Activated T-helper 1 cell treated with anti-CD3 and anti-CD28 coated beads, Interleukin-12 subunit alpha, Interleukin-12 subunit beta, Interleukin-2, Interleukin-4 antibody, amounts not matched to agents 30 ng/mL and 10 ng/mL and 1 ng/mL, durations not matched to agents 14 hours and 24 hours and 36 hours (primary cell): ENCODE measurements at regions not wholly inside any gene's neighbourhood (a gene's known extent, or its start where the extent isn't known, plus 50 kb on each side); places are given as distances from the start of the nearest gene placed in this dataset.
"Not testable (repeated sequence)": the region's sequence is repeated elsewhere in the genome, so short reads cannot be mapped to it uniquely, and the experiment has no call there.

Source experiments
- DNase-seq: peaks from one replicate; pipeline ENCODE4 v3.0.0; 2021; ENCODE audit warnings: low spot score
- H3K27ac Mint-ChIP-seq: one replicate; pipeline ENCODE4 v1.8.0; 2021; ENCODE audit warnings: mild to moderate bottlenecking, mixed read lengths
- H3K27me3 Mint-ChIP-seq: one replicate; pipeline ENCODE4 v1.8.0; 2022; ENCODE audit warnings: mild to moderate bottlenecking, moderate library complexity, mixed read lengths; ENCODE audit not compliant: insufficient read depth
- H3K36me3 Mint-ChIP-seq: one replicate; pipeline ENCODE4 v1.8.0; 2021; ENCODE audit warnings: low read depth, mixed read lengths
- H3K4me1 Mint-ChIP-seq: one replicate; pipeline ENCODE4 v1.8.0; 2021; ENCODE audit warnings: low read depth, mixed read lengths
- H3K4me3 Mint-ChIP-seq: one replicate; pipeline ENCODE4 v1.8.0; 2021; ENCODE audit warnings: mild to moderate bottlenecking, moderate library complexity, mixed read lengths
- H3K9me3 Mint-ChIP-seq: one replicate; pipeline ENCODE4 v1.8.0; 2021; ENCODE audit warnings: mixed read lengths
- intact Hi-C: fragments of 100-400 bp; cut with micrococcal nuclease; formaldehyde crosslinking; loops from one replicate; pipeline ENCODE4 v1.15.1; 2024

DNA sequence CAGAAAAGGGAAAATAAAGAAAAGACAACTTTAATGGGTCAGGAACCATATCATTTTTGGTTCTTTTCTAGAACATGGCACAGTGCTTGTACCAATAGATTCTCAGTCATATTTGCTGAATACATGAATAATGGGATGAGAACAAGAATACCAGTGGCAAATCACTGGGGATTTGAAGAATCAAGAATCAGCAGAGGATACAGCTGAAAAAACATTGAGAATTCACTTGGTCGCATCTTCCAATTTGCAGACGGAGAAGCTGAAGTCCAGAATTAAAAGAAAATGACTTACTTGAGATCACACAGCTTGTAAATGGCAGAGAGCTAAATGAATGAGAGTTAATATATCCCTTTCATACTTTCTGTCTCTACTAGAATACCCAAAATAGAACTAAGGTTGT lies 362.2 kb downstream of the RAD51AP2 start:
- no peaks in the 10 kb centered on the region for H3K4me1 Mint-ChIP-seq
- no peaks in the 10 kb centered on the region for H3K9me3 Mint-ChIP-seq
- no peak overlapping the region for H3K4me3 Mint-ChIP-seq
- no peak for DNase-seq
- no peaks in the 10 kb centered on the region for H3K27me3 Mint-ChIP-seq
- intact Hi-C loops: no loop called here
- H3K36me3 Mint-ChIP-seq: no peaks in the 10 kb centered on the region
- no peak overlapping the region for H3K27ac Mint-ChIP-seq

DNA sequence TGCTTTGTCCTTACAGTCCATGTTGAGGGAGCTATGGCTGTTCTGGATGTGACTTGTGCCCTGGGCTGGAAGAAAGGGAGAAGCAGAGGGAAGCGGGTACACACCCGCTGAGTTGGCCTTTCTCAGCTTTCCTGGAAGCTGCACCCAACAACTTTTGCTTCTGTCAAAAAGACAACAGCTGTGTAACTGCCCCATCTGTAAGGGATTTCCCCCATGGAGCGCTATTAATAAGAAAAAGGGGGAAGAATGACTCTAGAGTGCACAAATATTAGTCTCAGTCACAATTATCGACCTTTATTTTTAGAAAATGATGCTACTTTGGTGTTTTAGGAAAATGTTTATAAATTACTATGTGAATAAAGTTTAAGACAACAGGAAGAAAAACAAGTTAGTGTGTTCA lies 368.3 kb downstream of the RAD51AP2 start:
- intact Hi-C loops: no loop called here
- H3K36me3 Mint-ChIP-seq: no peaks in the 10 kb centered on the region
- no peaks in the 10 kb centered on the region for H3K9me3 Mint-ChIP-seq
- no peak for DNase-seq
- H3K4me1 Mint-ChIP-seq: no peaks in the 10 kb centered on the region
- no peaks in the 10 kb centered on the region for H3K27me3 Mint-ChIP-seq
- no peak overlapping the region for H3K27ac Mint-ChIP-seq
- no peak overlapping the region for H3K4me3 Mint-ChIP-seq

DNA sequence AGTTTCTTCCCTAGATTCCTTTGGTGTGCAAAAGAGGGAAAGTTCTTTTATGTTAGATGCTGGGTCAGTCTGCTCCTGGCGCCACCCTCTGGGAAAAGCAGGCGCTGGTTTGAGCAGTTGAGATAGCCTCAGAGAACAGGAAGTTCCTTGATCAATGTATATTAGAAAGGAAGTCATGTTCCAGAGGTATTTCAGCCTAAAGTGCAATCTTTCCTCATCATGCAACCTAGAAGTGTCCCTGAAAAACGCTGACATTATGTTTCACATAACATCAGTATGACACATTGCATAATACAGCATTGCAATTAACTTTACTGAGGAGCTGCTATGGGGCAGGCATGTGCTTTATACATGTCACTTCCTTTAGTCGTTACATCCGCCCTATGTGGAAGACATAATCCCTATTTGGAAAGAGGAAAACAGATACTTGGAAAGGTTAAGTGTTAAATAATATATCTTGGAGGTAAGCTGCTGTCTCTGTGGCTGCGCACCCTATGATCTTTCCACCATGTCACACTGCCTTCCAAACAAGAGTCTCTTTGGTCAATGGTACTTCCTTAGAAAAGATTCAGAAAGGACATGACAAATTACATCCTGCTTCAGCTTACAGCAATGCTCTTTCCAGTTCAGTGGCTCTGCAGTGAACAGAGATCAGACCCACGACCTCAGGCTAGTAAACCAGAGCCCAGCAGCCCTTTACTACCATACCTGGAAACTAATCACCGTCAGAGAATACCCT lies 369.7 kb downstream of the RAD51AP2 start:
- DNase-seq: no peak
- no peaks in the 10 kb centered on the region for H3K36me3 Mint-ChIP-seq
- H3K4me1 Mint-ChIP-seq: no peaks in the 10 kb centered on the region
- H3K27ac Mint-ChIP-seq: no peak overlapping the region
- H3K9me3 Mint-ChIP-seq: no peaks in the 10 kb centered on the region
- H3K4me3 Mint-ChIP-seq: no peak overlapping the region
- intact Hi-C loops: no loop called here
- H3K27me3 Mint-ChIP-seq: no peaks in the 10 kb centered on the region

DNA sequence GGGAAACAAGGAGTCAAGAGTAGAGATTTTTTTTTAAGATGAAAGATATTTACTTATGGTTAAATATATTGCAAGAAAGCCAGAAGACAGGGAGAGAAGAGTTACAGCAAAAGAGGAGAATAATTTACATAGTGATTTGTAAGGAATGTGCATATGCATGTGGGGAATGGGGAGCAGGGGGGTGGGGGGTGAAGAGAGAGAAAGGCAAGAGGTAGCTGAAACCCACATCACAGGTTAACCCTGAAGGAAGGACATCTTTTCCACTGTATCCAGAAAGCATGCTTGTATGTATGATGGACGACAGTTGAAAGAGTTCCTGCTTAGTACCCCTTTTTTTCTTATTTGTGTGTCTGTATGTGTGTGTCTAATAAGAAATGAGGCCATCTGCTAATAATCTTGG lies 371.9 kb downstream of the RAD51AP2 start:
- Mint-ChIP-seq H3K36me3 (no peaks in the 10 kb centered on the region), H3K27ac (no peak overlapping the region), H3K4me3 (no peak overlapping the region), H3K9me3 (no peaks in the 10 kb centered on the region), H3K27me3 (no peaks in the 10 kb centered on the region), H3K4me1 (no peaks in the 10 kb centered on the region)
- intact Hi-C loops: no loop called here
- DNase-seq: no peak

DNA sequence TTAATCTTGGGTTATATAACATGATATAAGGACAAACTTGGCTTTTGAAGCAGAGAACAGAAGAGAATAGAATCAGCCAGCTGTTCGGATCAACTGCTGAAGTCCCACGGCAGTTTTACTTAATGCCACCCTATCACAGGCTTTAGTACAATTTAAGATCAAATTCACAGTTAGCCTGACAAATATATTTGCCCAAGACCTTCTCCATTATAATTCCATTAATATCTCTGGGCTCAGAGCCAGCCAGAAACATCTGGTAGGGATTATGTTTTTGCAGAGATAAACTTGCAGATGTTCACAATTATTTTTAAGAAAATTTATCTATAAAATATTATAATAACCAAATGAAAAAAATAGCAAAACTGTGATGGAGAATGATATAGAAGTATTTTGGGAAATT lies 381.4 kb downstream of the RAD51AP2 start:
- DNase-seq: no peak
- H3K27ac Mint-ChIP-seq: no peak overlapping the region
- no peaks in the 10 kb centered on the region for H3K36me3 Mint-ChIP-seq
- intact Hi-C loops: no loop called here
- no peaks in the 10 kb centered on the region for H3K9me3 Mint-ChIP-seq
- no peak overlapping the region for H3K4me3 Mint-ChIP-seq
- no peaks in the 10 kb centered on the region for H3K4me1 Mint-ChIP-seq
- no peaks in the 10 kb centered on the region for H3K27me3 Mint-ChIP-seq

DNA sequence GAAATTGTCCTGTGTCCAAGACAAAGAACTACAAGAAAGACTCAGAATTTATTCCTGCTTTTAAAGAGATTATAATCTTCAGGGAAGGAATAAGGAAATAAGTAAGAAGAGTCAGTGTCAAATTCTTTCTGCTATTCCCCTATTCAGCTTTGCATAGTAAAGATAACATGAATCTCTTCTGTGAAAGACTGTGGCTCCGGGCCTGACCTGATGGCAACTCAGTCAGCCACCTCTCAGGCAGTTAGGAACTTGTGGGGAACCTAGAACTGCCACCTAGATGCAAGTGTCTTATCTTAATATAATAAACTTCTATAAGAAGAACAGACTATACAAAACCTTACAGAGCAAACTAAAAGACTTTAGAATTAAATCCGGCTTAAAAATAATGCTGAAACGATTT lies 382.0 kb downstream of the RAD51AP2 start:
- no peak for DNase-seq

DNA sequence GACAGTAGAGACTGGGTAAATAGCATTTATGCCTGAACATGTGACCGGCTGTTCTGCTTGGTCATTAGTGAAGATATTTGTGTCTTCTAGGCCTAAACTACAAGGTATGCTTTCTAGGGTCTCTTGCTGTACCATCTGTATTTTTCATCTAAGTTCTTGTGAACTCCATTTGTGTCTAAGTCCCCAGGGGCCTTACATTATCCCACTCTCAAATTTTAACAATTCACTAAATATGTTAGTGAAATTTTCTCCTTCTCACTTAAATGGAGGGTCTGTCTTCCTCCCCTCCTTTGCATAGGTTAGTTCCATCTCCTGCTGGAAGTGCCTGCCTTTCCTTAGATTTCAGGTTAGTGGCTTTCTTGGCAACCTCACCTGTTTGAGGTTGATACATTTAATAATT lies 382.6 kb downstream of the RAD51AP2 start:
- Mint-ChIP-seq H3K4me1 (no peaks in the 10 kb centered on the region), H3K27me3 (no peaks in the 10 kb centered on the region), H3K27ac (no peak overlapping the region), H3K9me3 (no peaks in the 10 kb centered on the region), H3K36me3 (no peaks in the 10 kb centered on the region), H3K4me3 (no peak overlapping the region)
- intact Hi-C loops: no loop called here
- no peak for DNase-seq

More for the DNA sequence above, 382.0 kb downstream of the RAD51AP2 start:
- H3K4me1 Mint-ChIP-seq: no peaks in the 10 kb centered on the region
- intact Hi-C loops: no loop called here
- H3K27me3 Mint-ChIP-seq: no peaks in the 10 kb centered on the region
- no peaks in the 10 kb centered on the region for H3K9me3 Mint-ChIP-seq
- no peak overlapping the region for H3K27ac Mint-ChIP-seq
- no peak overlapping the region for H3K4me3 Mint-ChIP-seq
- H3K36me3 Mint-ChIP-seq: no peaks in the 10 kb centered on the region

DNA sequence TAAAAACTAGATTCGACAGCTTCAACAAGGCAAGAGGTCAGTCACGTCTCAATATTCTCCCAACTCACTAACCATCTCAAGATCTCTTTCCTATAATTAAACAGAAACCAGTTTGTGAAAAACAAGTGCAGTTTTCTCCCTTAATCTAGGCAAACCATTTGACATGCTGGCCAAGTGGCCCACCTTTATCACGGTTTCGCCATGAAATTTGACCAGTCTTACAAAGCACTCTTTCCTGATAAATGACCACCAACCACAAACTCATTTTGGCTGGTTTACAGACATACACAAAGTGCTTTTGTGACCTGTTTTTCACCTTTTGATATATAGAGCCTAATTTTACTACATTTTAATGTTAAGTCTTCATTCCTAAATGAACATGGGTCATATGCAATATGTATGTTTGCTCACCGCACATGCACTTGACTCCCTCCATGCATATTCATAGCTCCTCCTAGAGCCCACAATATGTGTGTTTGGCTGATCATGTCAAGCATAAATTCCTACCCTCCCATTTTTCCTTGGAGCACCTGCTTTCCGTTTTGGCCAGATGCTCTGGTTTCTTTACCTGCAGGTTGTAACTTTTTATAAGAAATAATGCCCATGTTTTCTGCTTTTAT lies 385.1 kb downstream of the RAD51AP2 start:
- DNase-seq: no peak

DNA sequence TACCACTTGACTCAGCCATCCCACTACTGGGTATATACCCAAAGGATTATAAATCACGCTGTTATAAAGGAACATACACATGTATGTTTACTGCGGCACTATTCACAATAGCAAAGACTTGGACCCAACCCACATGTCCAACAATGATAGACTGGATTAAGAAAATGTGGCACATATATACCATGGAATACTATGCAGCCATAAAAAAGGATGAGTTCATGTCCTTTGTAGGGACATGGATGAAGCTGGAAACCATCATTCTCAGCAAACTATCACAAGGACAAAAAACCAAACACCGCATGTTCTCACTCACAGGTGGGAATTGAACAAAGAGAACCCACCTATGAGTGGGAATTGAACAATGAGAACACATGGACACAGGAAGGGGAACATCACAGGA lies 387.6 kb downstream of the RAD51AP2 start:
- H3K4me3 Mint-ChIP-seq, H3K36me3 Mint-ChIP-seq, intact Hi-C loops, H3K4me1 Mint-ChIP-seq, H3K27ac Mint-ChIP-seq, DNase-seq, H3K9me3 Mint-ChIP-seq, H3K27me3 Mint-ChIP-seq: not testable (repeated sequence)

More for the DNA sequence above, 385.1 kb downstream of the RAD51AP2 start:
- intact Hi-C loops: no loop called here
- H3K27me3 Mint-ChIP-seq: no peaks in the 10 kb centered on the region
- no peaks in the 10 kb centered on the region for H3K36me3 Mint-ChIP-seq
- no peaks in the 10 kb centered on the region for H3K4me1 Mint-ChIP-seq
- no peak overlapping the region for H3K27ac Mint-ChIP-seq
- no peaks in the 10 kb centered on the region for H3K9me3 Mint-ChIP-seq
- no peak overlapping the region for H3K4me3 Mint-ChIP-seq

DNA sequence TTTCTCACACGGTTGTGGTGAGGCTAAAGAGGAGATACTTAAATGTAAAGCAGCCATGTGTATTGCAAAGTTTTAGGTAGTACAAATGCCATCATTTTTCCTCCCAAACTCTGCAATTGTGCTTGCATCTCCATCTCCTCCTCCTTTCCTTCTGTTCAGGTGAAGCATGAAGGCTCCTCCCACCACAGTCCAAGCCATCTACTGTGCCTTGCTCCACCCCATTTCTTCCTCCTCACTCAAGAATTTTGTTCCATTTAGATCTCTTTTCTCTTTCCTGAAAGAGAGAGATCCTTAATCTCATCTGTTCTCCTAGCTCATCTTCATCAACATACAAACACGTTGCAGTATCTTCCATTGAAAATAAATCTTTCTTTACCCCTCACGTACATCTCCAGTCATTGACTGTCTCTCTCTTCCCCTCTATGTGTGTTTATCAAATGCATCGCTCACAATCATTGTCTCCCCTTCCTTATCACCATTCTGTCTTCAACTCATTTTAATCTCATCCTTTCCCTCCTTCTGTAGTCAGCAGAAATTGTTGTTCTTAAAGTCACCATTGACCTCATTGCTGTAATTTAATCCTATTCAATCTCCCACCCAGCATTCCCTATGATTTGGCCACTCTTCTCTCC lies 392.1 kb downstream of the RAD51AP2 start:
- Mint-ChIP-seq H3K9me3 (no peaks in the 10 kb centered on the region), H3K27ac (no peak overlapping the region), H3K4me3 (no peak overlapping the region), H3K27me3 (no peaks in the 10 kb centered on the region), H3K36me3 (no peaks in the 10 kb centered on the region), H3K4me1 (no peaks in the 10 kb centered on the region)
- no peak for DNase-seq
- intact Hi-C loops: no loop called here

DNA sequence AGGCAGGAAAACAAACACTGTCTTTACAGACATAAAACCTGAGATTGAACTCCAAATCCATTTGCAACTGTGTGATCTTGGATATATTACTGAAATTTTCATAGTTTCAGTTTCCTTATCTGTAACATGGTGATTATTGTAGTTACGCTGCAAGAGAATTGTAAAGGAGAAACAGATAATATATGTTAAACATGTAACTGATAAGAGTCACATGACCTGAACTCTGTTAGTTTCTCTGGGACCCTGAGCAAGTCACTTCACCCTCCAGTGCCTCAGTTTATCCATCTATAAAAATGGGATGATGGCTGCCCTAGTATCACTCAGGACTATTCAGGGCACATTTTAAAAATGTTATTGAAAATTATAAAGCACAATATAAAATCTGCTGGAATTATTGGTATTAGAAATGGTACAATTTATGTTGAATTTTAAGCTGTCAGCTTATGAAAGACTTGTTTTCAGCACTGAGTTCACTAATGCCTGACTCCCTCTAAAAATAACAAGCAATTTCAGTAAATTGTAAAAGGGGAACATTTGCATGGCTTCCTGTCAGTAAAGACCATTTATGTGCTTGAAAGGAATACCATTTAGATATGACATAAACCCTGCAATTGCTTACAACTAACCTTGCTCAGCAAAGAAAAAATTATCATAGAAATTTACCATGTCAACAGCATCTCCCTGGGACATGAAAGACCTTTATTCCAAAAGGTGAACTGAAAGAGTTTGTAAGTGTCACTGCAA lies 393.5 kb downstream of the RAD51AP2 start:
- Mint-ChIP-seq H3K27ac (no peak overlapping the region), H3K4me3 (no peak overlapping the region), H3K9me3 (no peaks in the 10 kb centered on the region), H3K36me3 (no peaks in the 10 kb centered on the region), H3K4me1 (no peaks in the 10 kb centered on the region), H3K27me3 (no peaks in the 10 kb centered on the region)
- intact Hi-C loops: no loop called here
- no peak for DNase-seq

DNA sequence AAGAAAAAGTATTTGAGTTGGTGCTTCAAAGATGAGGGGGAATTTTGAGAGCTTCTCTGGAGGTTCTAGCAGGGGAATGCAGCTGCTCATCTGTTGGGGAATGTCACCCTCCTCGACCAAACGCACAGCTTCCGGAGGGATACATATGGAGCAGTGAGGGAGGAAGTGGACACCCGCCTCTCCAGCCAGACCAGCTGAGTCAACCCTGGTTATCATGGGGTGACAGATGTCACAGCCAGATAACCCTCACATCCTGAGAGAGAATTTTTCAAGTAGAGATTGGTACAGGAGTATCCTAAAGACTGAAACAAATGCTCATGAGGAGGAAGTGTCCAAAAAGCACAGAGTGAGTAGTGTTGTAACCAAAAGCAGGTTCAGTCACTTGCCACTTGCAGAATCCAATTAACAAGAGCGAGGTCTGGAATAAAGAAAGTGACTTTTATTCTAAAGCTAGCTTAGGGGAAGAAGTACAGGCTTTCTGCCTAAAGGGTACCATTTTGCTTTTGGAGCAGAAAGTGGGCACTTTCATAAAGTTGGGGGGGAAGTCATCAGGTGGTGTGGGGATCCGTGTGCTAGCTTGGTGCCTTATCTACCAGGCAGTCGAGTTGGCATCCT lies 395.2 kb downstream of the RAD51AP2 start:
- no peak for DNase-seq
- Mint-ChIP-seq H3K27ac (no peak overlapping the region), H3K4me3 (no peak overlapping the region), H3K27me3 (no peaks in the 10 kb centered on the region), H3K9me3 (no peaks in the 10 kb centered on the region), H3K4me1 (no peaks in the 10 kb centered on the region), H3K36me3 (no peaks in the 10 kb centered on the region)
- intact Hi-C loops: no loop called here

DNA sequence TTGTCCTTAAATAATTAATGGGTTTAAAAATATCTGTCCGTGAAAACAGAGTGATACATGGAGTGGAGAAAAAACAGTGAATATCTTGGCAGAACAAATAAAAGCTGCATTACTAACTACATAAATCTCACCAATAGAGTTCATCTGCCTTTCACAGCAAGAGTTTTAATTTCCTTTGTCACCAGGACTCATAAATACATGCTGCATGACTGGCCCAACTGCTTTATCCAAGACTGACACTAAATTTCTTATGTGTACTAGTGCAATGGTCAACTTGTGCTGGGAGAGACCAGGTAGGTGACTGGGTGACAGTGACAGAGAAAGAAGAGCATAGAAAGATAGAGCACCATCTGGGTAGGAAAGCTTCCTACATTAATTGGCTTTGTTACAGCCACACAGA lies 402.8 kb downstream of the RAD51AP2 start:
- Mint-ChIP-seq H3K9me3 (no peaks in the 10 kb centered on the region), H3K4me1 (no peaks in the 10 kb centered on the region), H3K27me3 (no peaks in the 10 kb centered on the region), H3K36me3 (no peaks in the 10 kb centered on the region), H3K4me3 (no peak overlapping the region), H3K27ac (no peak overlapping the region)
- intact Hi-C loops: no loop called here
- no peak for DNase-seq
